Activated CD8-positive, alpha-beta T cell treated with anti-CD3 and anti-CD28 coated beads, Interleukin-2, amount 10 ng/mL, durations not matched to agents 7 days and 5 days (primary cell): ENCODE measurements at regions not wholly inside any gene's neighbourhood (a gene's known extent, or its start where the extent isn't known, plus 50 kb on each side); places are given as distances from the start of the nearest gene placed in this dataset.

ENCODE experiments used
- ATAC-seq: fragments of 150-1000 bp; cut with Tn5 transposase; one replicate; pipeline ENCODE4 v1.10.0; 2021; ENCODE audit warnings: moderate library complexity
- CTCF ChIA-PET: fragments of 350-600 bp; sonication (Branson Sonifier 250); formaldehyde crosslinking; loops from one replicate; lab custom pipeline; 2021; ENCODE audit warnings: antibody characterized with exemption; lab: Charles Lee
- POLR2A ChIA-PET: fragments of 350-600 bp; sonication (Branson Sonifier 250); formaldehyde crosslinking; loops from one replicate; lab custom pipeline; 2021; ENCODE audit warnings: antibody characterized with exemption; lab: Charles Lee
- DNase-seq: peaks from one replicate; pipeline ENCODE4 v3.0.0-alpha.2; 2020
- H3K27ac Mint-ChIP-seq: one replicate; pipeline ENCODE4 v1.8.0; 2021; ENCODE audit warnings: mild to moderate bottlenecking, mixed read lengths
- H3K27me3 Mint-ChIP-seq: one replicate; pipeline ENCODE4 v1.8.0; 2021; ENCODE audit warnings: low read depth, mixed read lengths
- H3K36me3 Mint-ChIP-seq: one replicate; pipeline ENCODE4 v1.8.0; 2021; ENCODE audit warnings: low read depth, mixed read lengths
- H3K4me1 Mint-ChIP-seq: one replicate; pipeline ENCODE4 v1.8.0; 2021; ENCODE audit warnings: low read depth, mixed read lengths
- H3K4me3 Mint-ChIP-seq: one replicate; pipeline ENCODE4 v1.8.0; 2021; ENCODE audit warnings: mild to moderate bottlenecking, mixed read lengths
- H3K9me3 Mint-ChIP-seq: one replicate; pipeline ENCODE4 v1.8.0; 2022; ENCODE audit warnings: mixed read lengths; ENCODE audit not compliant: insufficient read depth

DNA sequence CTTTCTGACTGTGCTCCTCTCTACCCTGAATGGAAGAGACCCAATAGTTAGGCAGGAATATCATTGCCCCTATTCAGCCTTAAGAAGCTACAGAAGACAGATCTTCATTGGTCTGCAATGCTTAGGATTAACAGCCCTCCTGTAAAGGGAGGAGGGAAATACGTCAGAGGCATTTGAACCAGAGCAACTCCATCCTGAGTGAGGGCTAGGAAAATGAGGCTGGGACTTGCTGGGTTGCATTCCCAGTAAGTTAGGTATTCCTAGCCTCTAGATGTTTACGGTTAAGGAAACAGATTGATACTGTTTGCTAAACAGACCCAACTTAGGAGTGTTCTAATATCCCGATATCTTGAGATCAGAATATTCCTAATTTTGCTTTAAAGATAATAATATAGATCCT lies 63.5 kb downstream of the PCDH18 start:
- Mint-ChIP-seq H3K27me3 (no peaks in the 10 kb centered on the region), H3K9me3 (peaks cover 8% of the 10 kb centered on the region), H3K27ac (no peak overlapping the region), H3K4me3 (no peak overlapping the region), H3K4me1 (no peaks in the 10 kb centered on the region), H3K36me3 (no peaks in the 10 kb centered on the region)
- ChIA-PET POLR2A (no interaction called here), CTCF (no interaction called here)
- DNase-seq (no peak), ATAC-seq (no peak)

DNA sequence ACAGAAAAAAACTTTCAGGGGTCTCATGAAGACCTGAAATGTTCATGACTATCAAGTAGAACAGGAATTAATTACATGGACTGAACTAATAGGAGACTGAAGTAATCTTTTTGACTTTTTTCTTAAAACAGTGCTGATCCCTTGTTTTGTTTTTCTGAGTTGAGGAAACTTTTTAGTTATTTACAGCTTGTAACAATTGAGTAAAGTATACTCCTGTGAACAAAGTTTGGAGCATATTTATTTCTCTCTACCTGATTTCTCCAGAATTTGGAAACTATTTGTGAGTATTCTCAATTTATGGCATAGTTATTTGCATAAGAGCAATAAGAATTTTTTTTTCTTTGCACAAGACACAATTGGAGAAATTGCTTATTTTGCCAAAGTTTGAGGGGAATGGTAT lies 64.8 kb downstream of the PCDH18 start:
- H3K27ac Mint-ChIP-seq, result no peak overlapping the region
- CTCF ChIA-PET, result no interaction called here
- POLR2A ChIA-PET, result no interaction called here
- ATAC-seq (no peak), DNase-seq (no peak)
- no peaks in the 10 kb centered on the region for H3K27me3 Mint-ChIP-seq
- H3K36me3 Mint-ChIP-seq, result no peaks in the 10 kb centered on the region
- H3K9me3 Mint-ChIP-seq, result peaks cover 12% of the 10 kb centered on the region
- no peaks in the 10 kb centered on the region for H3K4me1 Mint-ChIP-seq
- no peak overlapping the region for H3K4me3 Mint-ChIP-seq

DNA sequence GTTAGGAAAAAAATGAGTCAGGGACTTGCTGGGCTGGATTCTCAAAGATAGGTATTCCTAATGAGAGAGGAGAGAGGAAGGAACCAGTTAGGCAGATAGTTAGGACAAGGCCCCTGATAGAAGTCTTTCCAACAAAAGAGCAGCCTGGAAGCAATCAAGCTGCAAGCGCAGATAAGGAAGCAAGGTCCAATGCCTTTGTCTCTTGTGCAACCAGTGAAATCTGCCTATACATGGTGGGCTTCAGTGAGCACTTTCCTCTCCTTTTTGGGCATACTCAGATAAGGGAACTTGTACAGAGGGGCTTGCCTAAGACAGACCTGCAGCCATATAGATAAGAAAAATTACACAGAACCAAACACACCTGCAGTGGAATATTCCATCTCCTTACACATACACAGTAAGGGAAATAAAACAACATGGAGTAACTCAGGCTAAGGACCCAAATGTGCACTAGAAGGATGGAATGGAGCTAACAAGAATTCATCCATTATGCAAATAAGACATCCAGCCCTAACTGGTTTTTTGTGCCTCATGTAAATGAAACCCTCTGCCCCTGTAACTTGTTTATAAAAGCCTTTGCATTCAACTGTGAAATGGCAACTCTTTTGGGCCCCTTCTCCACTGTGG lies 68.8 kb downstream of the PCDH18 start:
- ChIA-PET POLR2A (no interaction called here), CTCF (no interaction called here)
- Mint-ChIP-seq H3K4me3 (no peak overlapping the region), H3K36me3 (no peaks in the 10 kb centered on the region), H3K4me1 (no peaks in the 10 kb centered on the region), H3K27ac (no peak overlapping the region), H3K9me3 (peaks cover 16% of the 10 kb centered on the region), H3K27me3 (no peaks in the 10 kb centered on the region)
- no peak for DNase-seq
- no peak for ATAC-seq

DNA sequence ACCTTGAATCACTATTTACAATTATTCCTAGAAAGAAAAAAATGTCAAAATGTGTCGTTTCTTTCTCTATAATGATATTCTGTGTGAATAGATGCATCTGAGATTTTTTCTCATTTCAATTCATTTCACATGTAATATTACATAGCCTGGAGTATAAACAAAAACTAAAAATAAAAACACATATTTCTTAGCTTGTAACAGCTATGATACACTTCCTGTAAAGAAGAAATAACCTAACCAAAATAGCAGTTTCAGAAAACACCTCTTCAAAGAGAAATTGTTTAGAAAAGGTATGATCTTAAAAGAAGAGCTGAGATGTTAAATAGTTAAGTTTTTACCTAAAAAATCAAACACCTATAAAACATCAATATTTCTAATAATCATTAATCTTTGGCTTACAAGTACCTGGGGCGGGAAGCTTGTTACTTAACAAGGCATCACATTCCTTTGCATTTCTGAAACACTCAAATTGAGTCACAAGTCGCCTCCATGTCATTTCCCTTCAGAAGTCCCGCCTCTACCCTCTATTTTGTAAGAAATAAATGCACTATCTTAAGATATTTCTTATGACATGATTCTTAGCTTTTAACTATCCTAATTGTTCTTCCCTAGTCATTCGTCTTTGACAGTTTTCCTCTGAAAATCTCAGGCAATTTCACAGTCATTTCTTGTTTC lies 76.5 kb downstream of the PCDH18 start:
- ChIA-PET POLR2A (no interaction called here), CTCF (no interaction called here)
- no peak for DNase-seq
- no peak for ATAC-seq
- H3K4me3 Mint-ChIP-seq, result no peak overlapping the region
- H3K27ac Mint-ChIP-seq, result no peak overlapping the region
- peaks cover 4% of the 10 kb centered on the region for H3K9me3 Mint-ChIP-seq
- no peaks in the 10 kb centered on the region for H3K36me3 Mint-ChIP-seq
- no peaks in the 10 kb centered on the region for H3K4me1 Mint-ChIP-seq
- no peaks in the 10 kb centered on the region for H3K27me3 Mint-ChIP-seq

DNA sequence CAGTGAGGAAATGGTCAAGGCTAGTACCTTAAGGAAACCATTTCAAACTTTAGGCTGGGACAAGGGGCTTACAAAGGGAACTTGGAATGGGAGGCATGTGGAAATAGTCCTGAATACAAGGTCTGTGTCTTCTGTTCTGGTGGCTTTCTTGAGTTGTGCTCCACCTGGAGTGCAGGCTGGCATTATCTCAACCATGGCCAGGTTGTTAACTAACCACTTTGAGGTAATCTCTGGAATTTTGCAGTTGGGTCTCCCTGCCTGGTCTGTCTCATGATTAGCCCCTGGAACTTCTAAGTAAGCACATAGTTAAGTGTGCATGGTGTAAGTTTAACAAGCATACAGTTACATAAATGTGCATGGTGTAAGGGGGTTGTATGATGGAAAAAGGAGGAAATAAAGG lies 77.5 kb downstream of the PCDH18 start:
- DNase-seq, result no peak
- H3K27me3 Mint-ChIP-seq, result no peaks in the 10 kb centered on the region
- H3K36me3 Mint-ChIP-seq, result no peaks in the 10 kb centered on the region
- no peak for ATAC-seq
- POLR2A ChIA-PET, result no interaction called here
- no peaks in the 10 kb centered on the region for H3K9me3 Mint-ChIP-seq
- no peak overlapping the region for H3K4me3 Mint-ChIP-seq
- no peaks in the 10 kb centered on the region for H3K4me1 Mint-ChIP-seq
- CTCF ChIA-PET, result no interaction called here
- no peak overlapping the region for H3K27ac Mint-ChIP-seq

DNA sequence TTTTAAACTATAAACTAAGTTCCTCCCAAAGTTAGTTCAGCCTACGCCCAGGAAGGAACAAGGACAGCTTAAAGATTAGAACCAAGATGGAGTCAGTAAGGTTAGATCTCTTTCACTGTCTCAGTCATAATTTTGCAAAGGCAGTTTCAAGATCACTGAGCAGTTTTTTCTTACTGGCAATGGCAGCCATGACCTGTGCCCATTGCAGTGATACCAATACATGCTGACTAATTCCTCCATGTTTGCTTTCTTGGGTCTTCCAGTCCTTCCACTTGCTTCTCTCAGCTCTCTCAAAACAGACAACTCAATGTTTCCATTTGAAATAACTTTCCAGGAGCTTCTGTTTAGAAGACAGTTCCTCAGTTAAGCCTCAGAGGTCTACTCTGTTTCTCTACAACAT lies 79.5 kb downstream of the PCDH18 start:
- no peaks in the 10 kb centered on the region for H3K9me3 Mint-ChIP-seq
- no peak for ATAC-seq
- POLR2A ChIA-PET, result no interaction called here

DNA sequence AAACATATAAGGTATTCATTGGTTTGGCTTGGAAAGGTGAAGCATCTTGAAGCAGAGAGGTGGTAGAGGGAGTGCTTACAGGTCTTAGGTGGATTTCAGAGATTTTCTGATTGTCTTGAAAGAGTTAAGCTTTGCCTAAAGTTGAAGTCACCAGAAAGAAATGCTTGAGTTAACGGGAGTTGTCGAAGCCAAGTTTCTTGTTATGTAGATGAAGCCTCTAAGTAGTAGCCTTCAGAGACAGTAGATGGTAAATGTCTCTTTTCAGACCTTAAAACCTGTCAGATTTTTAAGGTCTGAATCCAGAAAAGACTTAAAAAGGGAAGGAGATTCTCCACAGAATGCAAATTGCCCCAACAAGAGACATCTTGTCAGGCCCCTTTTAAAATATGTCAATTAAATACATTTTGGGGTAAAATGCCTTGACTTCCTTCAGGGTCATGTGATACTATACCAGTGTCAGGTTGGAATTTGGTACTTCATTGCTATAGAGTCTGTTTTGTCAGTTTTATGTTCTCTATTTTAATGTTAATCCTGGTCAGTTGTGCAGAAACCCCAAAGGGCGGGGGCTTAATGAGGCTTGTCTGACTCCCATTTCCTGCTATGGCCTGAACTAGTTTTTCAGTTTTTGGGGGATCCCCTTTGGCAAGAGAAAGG lies 81.0 kb downstream of the PCDH18 start:
- H3K27me3 Mint-ChIP-seq, result no peaks in the 10 kb centered on the region
- CTCF ChIA-PET, result no interaction called here
- DNase-seq, result no peak
- POLR2A ChIA-PET, result no interaction called here
- H3K27ac Mint-ChIP-seq, result no peak overlapping the region
- no peak for ATAC-seq
- H3K36me3 Mint-ChIP-seq, result no peaks in the 10 kb centered on the region
- H3K4me1 Mint-ChIP-seq, result no peaks in the 10 kb centered on the region
- H3K4me3 Mint-ChIP-seq, result no peak overlapping the region
- H3K9me3 Mint-ChIP-seq, result no peaks in the 10 kb centered on the region

More for the DNA sequence above, 79.5 kb downstream of the PCDH18 start:
- H3K4me1 Mint-ChIP-seq, result no peaks in the 10 kb centered on the region
- H3K27me3 Mint-ChIP-seq, result no peaks in the 10 kb centered on the region
- H3K4me3 Mint-ChIP-seq, result no peak overlapping the region
- DNase-seq, result no peak
- no peaks in the 10 kb centered on the region for H3K36me3 Mint-ChIP-seq
- CTCF ChIA-PET, result no interaction called here
- no peak overlapping the region for H3K27ac Mint-ChIP-seq

DNA sequence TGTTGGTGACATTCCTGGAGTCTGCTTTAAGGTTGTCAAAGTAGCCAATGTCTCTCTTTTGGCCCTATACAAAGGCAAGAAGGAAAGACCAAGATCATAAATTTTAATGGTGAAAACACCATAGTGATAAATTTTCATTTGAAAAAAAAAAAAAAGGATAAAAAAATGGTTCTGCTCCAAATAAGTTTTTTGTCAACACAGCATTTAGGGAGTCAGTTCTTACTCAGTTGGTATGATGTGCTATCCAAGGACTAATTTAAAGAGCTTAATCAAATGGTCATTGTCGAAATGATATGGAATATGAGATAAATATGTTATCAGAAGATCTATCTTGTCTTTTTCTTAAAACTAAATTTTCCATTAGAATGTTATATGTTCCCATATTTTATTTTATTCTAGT lies 83.9 kb downstream of the PCDH18 start:
- Mint-ChIP-seq H3K9me3 (no peaks in the 10 kb centered on the region), H3K27me3 (no peaks in the 10 kb centered on the region), H3K27ac (no peak overlapping the region), H3K36me3 (no peaks in the 10 kb centered on the region), H3K4me1 (no peaks in the 10 kb centered on the region), H3K4me3 (no peak overlapping the region)
- ChIA-PET CTCF (no interaction called here), POLR2A (no interaction called here)
- ATAC-seq (no peak), DNase-seq (no peak)

DNA sequence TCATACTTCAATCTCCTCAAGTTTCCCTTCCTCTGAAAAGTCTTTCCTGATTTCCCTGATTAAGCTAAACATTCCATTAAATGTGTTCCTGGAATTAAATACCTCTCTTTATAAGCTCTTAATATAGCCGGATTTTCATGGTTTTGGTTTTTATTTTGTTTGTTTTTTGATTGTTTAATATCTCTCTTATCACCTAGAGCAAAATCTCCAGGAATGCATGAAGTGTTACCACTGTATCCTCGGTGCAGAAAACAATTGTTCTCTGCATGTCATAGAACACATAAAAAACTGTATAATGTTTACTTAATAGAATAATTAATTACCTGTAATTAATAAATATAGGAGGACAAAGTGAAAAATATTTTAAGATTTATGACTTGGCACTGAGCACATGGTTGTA lies 86.2 kb downstream of the PCDH18 start:
- no peak for DNase-seq
- no peak overlapping the region for H3K27ac Mint-ChIP-seq
- no peak for ATAC-seq
- H3K4me3 Mint-ChIP-seq, result no peak overlapping the region
- ChIA-PET CTCF (no interaction called here), POLR2A (no interaction called here)
- H3K4me1 Mint-ChIP-seq, result no peaks in the 10 kb centered on the region
- no peaks in the 10 kb centered on the region for H3K9me3 Mint-ChIP-seq
- no peaks in the 10 kb centered on the region for H3K27me3 Mint-ChIP-seq
- H3K36me3 Mint-ChIP-seq, result no peaks in the 10 kb centered on the region

DNA sequence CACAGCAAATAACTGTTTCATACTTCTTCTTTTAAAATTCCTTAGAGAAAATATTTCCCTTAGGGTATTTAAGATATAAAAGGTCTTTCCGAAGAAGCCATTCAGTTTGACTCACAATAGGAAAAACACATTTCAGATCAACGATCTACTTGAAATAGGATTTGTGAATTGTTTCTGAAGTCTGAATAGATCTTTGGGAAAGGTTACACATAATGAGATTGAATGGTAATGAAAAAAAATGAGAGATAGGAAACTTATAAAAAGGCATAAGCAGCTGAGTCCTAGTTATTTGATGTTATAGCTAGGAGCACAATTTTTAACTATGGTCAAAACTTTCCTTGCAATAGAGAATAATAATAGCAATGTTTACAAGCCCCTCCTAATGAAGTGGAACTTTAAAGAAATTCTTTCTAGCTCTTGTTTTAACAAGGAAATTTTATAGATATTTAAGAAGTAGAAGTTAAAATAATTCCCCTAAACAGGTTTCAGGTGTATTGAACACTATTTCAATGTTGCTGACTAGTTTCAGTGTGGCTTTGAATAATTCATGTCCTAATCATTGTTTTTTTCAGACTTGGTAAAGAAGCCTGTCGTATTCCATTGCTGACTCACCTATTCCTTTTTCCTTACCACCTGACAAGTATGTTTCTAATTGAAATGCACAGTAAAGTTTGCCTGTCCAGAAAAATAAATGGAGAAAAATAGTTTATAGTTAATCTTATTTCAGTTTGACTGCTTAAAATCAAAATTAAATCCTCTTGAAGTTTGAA lies 89.1 kb downstream of the PCDH18 start:
- no peaks in the 10 kb centered on the region for H3K27me3 Mint-ChIP-seq
- POLR2A ChIA-PET, result no interaction called here
- H3K4me3 Mint-ChIP-seq, result no peak overlapping the region
- DNase-seq, result no peak
- no peaks in the 10 kb centered on the region for H3K9me3 Mint-ChIP-seq
- no peak for ATAC-seq
- H3K4me1 Mint-ChIP-seq, result no peaks in the 10 kb centered on the region
- no peaks in the 10 kb centered on the region for H3K36me3 Mint-ChIP-seq
- H3K27ac Mint-ChIP-seq, result no peak overlapping the region
- CTCF ChIA-PET, result no interaction called here

DNA sequence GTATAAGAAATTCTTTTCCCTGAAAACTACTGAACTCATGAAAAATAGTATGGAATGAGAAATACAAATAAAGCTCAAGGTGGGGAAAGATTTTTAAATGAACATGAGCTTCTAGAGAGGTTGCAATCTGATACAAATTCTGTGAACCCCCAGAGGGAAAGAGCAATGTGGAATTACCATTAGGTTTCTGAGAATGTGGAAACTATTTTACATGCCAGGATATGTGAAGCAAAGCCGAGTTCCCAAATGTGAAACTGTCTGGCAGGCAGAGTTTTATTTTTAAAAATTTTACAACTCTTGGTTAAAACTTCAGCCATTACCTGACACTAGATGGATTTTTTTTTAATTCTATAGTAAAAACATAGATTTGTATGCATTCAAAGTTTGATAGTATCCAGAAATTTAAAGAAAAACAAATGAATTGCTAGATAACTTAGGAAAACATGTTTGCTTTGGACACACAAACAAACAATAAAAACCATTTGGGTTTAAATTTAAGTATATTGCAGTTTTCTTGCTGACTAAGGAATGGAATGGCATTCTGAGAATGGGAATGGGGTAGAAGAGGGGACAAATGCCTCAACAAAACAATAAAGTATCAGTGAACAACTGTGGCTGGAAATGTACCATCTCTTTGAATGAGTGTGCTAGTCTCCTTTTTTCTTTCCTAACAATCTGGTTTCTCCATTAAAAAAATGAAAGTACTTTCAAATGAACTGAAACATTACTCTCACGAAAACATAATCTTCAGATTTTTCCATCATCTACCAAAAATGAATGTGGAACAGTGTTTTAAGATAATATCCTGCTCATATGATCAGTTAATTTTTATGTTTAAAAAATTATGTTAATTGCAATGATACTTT lies 99.6 kb downstream of the PCDH18 start:
- H3K9me3 Mint-ChIP-seq, result no peaks in the 10 kb centered on the region
- CTCF ChIA-PET, result no interaction called here
- H3K4me3 Mint-ChIP-seq, result no peak overlapping the region
- DNase-seq, result no peak
- H3K4me1 Mint-ChIP-seq, result no peaks in the 10 kb centered on the region
- POLR2A ChIA-PET, result no interaction called here
- H3K27me3 Mint-ChIP-seq, result no peaks in the 10 kb centered on the region
- no peak overlapping the region for H3K27ac Mint-ChIP-seq
- no peaks in the 10 kb centered on the region for H3K36me3 Mint-ChIP-seq
- no peak for ATAC-seq
